Dedifferentiated amniotic fluid mesenchymal stem cell (primary cell): ENCODE measurements at regions not wholly inside any gene's neighbourhood (a gene's known extent, or its start where the extent isn't known, plus 50 kb on each side); places are given as distances from the start of the nearest gene placed in this dataset.
"Not testable (repeated sequence)": the region's sequence is repeated elsewhere in the genome, so short reads cannot be mapped to it uniquely, and the experiment has no call there.

Experiments used
- DNase-seq: peaks from one replicate; pipeline ENCODE4 v3.0.0-alpha.2; 2016; ENCODE audit errors: extremely low spot score

DNA sequence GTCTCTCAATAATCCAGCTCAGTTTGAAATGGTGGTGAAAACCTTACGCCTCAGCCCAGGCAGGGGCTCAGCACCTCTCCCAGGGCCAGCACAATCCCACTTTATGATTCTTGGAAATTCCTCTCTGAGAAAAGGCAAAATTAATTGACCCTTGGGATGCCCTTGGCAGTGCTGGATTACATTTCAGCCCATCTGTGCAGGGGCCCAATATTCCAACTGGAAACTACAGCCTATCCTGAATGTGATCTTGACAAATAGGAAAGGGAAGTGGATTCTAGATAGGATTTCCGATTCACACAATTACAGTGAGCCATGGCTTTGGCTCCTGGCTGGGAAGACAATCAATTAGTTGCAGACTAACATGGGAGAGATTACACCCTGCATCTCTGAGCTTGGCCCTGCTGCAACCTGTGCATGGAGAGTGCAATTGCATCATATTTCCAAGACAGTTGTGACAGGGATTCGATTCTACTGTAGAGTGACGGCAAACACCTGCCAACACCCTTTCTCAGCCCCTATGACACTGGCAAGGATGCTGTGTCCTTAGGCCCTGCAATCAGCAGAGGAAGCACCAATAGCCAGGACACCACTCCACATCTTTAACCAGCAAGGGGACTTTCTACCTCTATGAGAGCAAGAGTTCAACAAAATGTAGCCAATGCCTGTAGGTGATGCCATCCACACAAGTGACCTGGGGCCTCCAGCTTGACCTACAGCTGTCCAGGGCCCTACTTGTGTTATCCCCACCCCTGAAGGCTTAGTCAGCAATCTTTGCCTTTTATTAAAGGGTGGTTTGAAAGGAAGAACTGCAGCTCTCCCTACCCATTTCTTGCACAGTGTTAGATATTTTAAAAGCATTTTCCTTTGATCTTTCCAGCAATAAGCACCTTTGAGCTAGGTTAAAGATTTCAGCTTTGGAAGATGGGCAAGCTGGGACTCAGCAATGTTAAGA lies 187.2 kb upstream of the HS6ST1 start:
- no peak for DNase-seq

DNA sequence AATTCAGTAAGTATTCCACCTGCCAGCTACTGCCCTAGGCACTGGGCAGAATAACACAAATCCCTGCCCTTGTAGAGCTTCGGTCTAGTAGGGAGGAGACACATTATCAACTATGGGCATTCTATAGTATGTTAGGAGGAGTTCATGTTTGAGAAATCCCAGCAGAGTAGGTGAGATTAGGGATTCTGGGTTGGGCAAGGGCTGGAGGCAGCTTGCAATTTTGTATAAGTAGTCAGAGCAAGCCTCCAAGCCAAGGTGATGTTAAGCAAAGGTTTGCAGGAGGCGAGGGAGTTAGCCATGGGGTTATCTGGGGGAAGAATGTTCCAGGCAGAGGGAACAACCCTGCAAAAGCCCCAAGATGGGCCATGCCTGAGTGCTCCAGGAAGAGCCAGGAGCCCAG lies 187.9 kb upstream of the HS6ST1 start:
- no peak for DNase-seq

DNA sequence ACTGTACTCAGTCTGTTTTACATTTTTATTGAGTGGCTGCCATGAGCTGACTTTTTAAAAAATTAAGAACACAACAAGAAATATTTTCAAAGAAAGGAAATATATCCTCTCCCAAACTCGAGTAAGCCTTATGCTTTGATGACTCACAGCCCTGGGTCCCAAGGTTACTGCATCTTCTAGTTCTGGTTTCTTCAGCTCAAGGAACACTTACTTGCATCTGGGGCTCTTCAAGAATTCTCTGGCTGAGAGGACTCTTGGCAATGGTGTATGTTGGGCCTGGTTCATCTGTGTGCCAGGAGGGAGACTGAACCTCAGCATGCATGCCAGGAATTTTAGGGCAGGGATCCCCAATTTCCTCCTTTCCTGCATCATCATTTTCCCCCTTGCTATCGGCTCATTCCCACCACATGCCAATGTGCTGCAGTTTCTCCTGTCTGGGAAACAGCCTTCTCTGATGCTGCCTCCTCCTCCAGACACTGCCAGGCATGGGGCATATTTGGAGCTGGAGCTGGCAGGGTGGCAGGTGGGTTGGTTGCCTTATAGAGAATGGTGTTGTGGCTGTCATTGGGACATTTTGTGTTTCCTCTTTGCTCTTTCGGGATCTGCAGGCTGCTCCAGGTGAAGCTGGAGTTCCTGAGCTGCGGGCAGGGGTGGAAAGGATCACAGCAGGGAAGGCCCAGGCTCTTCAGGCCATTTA lies 192.2 kb upstream of the HS6ST1 start:
- DNase-seq: peak; percentile 70

DNA sequence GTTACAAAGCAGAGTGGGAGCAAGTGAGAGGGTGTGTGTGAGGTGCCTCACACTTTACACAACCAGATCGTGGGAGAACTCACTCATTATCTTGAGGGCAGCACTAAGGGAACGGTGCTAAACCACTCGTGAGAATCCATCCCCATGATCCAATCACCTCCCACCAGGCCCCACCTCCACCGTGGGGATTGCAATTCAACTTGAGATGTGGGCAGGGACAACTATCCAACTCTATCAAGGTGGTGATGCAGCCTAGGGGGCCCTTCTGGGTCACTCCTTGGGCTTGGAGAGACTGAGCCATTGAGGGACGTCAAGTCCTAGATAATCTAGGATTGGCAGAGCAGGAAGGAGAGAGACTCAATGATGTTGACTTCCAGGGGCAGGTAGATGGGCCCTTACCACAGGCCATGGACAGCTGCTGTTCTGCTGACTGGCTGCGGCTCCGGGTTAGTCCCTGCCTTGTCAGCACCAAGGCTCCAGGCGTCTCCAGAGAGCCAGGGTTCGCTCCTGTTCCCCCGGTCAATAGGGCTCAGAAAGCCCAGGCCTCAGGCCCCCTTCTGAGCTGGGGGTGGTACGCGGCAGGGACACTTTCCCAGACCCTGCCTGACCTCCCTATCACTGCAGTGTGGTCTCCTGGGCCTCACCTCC lies 193.2 kb upstream of the HS6ST1 start:
- DNase-seq: no peak

DNA sequence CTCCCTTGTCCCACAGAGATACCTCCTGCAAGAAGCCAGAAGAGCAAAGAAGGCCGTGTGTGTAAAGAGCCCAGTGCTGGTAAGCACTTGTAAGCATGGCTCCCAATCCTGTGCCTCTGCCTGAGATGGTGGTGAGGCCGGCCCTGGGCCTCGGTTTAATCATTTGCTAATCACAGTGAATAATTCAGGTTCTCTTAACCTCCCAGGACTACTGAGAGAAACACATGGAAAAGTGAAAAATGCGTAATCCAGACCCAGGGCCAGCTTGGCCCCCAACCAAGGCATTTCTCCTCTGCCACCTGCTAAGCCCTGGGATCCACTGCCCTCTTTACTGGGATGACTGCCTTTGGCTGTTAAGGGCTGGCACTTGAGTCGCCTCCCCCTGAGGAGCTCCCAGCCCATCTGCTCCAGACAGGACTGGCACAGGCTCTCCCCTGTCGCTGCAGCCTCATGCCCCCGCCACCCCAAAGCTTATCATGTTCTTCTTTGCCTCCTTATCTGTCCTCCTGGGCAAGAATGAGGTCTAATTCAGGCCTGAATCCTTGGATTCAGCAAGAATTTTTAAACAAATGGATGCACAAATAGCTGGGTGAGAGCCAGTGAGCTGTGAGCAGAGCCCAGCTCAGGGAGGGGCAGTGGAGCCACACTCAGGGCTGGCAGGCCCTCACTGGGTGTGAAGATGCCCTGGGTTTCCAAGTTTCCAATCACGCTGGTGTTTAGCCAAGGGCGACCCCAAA lies 193.9 kb upstream of the HS6ST1 start:
- DNase-seq: no peak

DNA sequence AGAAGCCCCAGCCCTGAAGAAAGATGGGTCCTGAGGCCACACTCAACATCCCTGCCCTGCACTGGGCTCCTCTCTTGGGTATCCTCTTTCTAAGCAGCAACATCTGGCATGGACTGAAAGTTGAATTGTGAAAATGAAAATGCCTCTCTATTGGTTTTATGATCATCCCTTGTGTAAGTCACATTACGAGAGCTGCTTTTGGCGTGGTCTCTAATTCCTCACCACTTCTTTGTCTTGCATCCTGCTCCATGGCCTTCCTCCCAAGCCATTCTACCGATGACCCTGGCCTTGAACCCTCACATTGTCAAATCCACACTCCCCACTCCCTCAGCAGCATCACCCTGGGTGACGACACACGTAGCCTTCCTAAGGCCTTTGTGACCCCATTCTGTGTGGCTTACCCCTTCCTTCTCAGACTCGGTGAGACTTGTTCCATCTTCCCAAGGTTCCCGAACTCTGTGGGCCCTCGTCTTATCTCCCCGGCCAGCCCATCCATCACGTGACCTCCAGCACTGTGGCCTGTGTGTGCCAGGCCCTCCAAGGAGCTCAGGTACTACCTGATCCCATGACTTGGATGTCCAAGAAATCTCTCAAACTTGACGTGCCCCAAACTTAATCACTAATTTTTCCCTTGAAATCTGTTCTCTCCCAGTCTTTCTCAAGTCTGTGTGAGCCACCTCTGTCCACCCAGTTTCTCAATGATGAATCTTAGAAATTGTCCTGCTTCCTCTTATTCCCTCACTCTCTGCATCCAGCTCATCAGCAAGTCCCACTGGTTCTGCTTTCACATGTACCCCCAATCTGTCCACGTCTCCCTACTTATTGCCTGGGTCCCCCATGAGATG lies 194.7 kb upstream of the HS6ST1 start:
- no peak for DNase-seq

DNA sequence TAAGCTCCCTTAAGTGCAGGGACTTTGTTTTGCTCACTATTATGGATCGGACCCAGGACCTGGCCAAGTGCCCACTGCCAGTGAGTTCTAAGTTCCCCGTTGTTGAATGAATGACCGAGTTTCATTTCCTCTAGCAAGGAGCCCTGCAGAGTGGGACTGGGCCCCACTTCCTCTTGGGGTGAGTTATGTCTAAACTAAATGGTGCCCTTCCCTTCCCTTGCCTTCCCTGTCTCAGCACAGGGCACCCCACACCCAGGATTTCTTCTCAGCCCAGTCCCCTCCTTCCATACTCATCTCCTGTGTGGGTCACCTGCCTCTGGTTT lies 195.3 kb upstream of the HS6ST1 start:
- DNase-seq: no peak

DNA sequence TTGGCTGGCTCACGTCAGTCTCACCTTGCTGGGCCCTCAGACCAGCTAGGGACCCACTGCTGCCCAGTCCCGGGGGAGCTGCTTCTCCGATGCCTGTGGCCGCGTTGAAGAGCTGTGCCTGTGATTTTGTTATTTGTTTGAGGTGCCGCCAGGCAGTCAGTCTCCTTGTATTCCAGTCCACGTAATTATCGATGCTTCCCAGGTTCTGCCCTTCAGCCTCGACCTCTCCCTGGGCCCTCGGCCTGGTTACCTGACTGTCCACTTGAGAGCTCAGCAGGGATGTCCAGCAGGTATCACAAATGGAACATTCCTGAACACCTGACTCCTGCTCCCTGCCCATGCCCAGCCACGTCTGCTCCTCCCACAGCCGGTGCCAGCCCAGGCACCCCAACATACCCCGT lies 195.9 kb upstream of the HS6ST1 start:
- DNase-seq: no peak

DNA sequence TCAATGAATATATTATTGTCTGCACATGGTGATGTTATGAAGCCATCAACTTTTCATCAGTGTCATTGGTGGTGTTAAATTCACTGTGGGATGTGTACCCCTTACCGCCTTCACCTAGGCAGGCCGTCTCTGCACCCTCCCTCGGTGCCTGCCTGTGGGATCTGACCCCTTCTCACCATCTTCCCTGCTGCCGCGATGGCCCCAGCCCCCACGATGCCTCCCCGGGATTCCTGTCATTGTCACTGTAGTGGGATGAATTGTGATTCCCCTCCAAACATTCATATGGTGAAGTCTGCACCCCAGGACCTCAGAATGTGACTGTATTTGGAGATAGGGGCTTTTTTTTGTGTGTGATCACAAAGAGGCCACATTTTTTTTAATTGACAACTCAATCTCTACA lies 198.3 kb upstream of the HS6ST1 start:
- DNase-seq: no peak

DNA sequence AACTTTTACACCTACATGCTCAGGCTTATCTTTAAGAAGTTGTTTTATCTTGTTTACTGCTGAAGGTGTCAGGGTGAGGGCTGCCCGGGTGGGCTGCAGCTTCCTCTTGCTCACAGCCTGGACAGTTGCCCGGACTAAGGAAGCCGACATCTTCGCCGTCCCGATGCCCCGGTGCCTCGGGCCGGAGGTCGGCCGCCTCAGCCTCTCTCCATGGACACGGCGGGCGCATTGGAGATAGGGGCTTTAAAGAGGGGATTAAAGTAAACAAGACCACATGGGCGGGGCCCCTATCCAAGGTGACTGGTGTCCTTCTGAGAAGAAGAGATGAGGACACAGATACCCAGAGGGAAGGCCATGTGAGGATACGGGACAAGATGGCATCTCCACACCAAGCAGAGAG lies 200.4 kb upstream of the HS6ST1 start:
- DNase-seq: not testable (repeated sequence)

DNA sequence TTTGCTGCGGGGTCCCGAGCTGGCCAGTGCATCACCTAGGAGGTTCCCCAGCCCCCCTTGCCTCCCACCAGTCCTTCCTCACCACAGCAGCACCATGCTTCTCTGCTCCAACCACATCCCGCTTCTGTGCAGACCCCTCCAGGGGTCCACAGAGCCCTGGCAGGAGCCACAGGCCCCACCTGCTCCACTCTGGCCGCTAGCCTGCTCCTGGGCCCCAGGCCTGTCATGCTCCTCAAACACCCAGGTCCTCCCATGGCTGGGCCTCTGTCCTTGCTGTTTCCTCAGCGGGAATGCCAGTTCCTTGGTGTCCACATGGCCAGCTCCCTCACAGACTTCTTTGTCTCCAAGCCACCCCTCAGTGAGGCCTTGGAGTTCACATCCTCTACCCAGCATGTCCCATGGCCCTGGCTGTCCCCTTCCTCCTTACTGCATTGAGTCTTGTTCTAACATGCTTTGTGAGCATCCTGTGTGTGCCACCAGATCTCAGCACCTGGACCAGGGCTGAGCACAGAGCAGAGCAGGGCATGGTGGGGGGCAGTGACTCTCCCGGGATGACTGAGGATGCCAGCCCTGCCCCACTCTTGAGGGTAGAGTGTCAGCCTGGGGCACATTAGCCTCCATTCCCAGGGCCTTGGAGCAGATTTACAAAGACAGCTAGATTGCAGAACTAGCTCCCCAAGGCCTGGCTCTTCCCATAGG lies 201.0 kb upstream of the HS6ST1 start:
- DNase-seq: no peak

DNA sequence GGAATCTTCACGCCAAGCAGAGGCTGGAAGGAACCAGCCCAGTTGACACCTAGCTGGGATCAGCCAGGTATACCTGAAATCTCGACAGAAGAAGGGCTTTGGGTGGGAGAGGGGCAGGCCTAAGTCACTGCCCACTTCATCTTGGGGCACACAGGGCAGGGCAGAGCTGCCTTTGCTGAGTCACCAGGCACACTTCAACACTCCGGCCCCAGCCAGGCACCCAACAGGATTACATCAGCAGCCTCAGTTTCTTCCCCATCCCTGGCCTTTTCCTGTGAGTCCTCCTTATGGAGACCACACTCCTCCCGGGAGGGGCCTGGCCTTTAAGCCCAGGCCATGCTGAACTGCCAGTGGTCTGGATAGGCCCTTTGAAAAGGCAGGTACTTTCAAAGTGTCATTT lies 201.7 kb upstream of the HS6ST1 start:
- no peak for DNase-seq

DNA sequence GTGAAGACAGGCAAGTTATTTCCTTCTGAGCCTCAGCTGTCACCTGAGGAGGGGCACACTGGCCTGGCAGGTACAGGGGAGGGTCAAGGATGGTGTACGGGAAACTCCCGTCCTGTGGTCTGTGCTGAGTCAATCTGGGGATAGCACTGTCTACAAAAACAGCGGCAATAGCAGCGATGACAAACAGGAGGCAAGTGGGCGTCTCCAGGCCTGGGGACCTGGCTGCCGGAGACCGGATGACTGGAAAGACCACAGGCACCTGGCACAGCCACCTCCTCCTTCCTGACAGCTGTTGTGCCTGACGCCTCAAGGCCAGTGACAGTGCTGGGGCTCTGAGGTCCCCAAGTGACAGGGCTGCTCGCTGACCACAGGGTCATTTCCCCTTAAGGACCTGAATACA lies 202.1 kb upstream of the HS6ST1 start:
- DNase-seq: no peak

DNA sequence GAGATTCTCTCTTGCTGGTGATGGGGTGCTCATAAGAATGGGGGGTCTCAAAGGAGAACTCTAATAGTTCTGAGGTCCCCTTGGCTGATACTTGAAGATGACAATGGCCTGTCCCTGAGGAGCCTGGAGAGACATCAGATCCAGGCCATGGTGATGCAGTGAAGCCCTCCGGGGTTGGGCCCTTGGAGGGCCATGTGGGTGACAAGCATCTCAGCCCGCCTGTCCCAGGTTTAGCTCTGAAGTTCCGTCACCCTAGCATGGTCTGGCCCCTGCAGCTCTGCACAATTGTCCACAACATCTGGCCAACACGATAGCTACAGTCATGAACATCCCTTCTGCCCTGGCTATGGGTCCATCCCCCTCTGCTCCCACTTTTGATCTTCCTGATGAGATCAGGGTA lies 202.8 kb upstream of the HS6ST1 start:
- no peak for DNase-seq

DNA sequence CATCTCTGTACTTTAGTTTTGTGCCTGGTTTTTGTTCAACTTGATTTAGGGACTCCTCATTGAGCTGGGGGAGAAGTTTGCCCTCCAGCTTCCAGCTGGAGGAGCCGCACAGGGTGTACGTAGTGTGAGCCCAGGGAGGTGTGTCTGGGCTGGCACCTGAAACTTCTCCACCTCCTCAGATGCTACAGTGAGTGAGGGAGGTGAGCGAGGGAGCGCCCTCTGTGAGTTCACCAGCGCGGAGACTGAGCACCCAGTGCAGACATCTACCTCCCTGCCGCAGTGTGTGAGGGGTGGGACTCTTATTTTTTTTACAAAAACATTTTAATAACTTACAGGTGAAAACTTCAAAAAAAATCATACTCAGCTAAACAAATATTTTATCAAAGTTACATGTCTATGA lies 204.2 kb upstream of the HS6ST1 start:
- no peak for DNase-seq

DNA sequence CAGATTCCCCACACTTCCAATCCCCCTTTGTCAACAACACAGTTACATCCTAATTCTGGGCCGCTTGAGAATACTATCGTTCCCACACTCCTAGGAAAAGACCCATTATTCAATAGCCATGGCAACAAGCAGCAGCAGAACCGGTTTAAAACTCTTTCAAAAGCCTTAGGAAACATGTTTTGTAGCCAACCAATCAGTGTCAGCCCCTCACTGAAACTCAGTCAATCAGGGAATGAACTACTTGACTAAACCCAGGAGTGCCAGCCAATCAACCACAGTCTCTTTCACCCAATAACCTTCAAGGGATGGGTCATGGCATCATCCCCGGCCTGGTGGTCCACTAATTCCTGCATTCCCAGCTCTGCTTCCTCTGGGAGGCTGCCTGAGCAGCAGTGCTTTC lies 204.8 kb upstream of the HS6ST1 start:
- no peak for DNase-seq

DNA sequence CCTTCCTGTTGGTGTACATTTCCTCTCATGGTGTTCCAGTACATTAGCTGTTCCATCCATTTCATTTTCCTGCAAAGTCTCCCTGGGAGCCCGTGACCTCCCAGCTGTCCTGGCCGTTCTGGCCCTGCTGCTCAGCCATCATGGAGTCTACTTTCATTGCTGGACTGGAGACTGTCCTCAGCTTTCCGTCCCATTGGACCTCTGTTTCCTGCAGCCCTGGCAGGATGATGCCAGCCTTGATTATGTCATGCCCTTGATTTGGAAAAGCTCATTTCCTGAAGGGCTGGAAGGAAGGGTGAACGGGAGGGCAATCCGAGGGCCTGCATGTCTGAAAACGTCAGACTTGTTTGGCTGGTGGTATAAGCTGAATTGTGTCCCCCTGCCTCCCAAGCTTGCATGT lies 205.5 kb upstream of the HS6ST1 start:
- no peak for DNase-seq

DNA sequence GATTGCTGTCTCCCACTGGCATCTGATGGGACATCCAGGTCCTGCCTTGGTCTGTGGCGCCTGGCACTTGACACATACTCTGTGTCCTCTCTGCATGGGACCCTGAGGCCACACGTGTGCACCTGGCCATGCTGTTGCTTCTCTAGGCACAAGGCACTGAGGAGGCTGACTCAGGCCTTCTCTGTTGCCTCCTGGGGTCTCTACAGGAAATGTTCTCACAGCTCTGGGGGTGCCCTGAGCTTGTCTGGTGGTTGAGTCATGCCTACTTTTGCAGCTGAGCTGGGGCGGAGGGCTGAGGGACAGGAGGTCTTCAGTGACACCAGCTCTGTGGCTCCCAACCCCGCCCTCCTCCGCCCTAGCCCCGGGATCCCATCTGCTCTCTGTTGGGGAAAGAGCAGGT lies 207.0 kb upstream of the HS6ST1 start:
- DNase-seq: no peak

DNA sequence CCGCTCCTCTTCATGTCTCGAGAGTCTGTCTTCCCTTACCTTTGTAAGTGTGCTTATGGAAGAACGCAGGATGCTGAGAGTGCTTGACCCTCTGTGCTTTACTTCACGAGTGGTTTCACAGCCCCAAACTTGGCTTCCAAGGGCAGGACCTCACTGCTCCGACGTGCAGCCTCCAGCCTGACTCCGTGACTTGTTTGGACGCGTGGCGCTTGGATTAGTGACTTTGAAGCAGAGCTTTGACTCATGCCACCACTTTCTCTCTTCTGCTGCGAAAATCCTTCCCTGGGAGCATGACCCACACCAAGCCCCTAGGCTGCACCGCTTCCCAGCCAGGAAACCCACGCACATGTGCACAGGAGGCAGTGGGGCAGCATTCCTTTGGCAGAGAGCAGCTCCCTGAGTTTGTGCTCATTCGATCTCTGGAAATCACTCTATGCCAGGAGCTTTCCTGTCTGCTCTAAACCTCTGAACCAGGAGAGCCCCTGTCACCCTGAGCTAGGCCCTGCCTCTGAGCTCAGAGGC lies 207.8 kb upstream of the HS6ST1 start:
- DNase-seq: no peak

DNA sequence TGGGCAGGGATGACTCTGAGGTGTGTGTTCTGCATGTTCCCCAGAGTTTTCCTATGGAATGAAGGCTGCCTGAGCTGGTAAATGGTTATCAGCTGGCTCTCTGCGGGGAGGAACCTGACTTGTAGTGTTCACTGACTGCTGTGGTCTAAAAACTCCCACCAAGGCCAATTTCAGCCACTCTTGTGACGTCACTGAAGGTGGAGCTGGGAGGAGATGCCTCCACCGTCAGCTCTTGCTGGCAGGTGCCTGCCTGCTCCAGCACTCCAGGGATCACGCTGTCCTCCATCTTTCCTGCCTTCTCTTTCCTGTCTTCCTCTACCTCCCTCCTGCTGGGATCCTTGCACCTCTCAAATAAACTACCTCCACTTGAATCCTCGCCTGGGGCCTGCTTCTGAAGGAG lies 209.5 kb upstream of the HS6ST1 start:
- DNase-seq: no peak
